GM18499 (cell line): ENCODE measurements at regions not wholly inside any gene's neighbourhood (a gene's known extent, or its start where the extent isn't known, plus 50 kb on each side); places are given as distances from the start of the nearest gene placed in this dataset.

Experiments used
- ATAC-seq: cut with Tn5 transposase; IDR thresholded peaks from one replicate; pipeline ENCODE4 v1.9.1; 2021; ENCODE audit warnings: moderate number of reproducible peaks; ENCODE audit not compliant: insufficient read depth, unreplicated experiment

DNA sequence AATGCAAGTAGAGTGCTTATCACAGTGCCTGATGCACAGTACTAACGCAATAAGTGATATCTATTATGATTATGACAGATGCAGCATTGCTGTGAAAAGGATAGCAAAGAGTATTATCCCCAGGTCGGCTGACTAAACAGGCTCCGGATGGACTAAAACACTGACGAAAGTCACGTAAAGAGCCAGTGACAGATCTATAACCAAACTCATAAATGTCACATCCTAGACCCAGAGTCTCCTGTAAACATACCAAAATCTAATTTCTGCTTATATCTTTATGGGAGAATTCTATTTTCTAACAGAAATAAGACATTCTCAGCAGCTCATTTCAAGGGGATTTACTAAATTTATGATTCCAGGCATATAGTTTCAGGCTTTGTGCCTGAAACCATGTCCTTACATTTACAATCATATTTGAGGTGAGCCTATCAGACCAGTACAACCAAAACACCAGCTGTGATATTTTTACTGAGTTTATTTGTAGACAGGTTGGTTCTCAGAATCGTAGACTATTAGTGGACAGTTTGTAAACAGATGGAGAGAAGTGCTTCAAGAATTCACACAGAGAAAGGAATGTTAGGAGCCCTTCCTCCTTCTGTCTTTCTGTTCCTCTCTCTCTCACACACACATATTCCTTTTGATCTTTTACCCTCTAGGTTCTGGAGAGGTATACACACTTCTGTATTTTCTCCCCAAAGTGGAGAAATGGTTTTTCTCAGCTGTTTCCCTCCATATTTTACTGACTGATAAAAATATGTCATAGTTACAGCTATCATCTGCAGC lies 52.4 kb upstream of the WDR26 start:
- no peak for ATAC-seq

DNA sequence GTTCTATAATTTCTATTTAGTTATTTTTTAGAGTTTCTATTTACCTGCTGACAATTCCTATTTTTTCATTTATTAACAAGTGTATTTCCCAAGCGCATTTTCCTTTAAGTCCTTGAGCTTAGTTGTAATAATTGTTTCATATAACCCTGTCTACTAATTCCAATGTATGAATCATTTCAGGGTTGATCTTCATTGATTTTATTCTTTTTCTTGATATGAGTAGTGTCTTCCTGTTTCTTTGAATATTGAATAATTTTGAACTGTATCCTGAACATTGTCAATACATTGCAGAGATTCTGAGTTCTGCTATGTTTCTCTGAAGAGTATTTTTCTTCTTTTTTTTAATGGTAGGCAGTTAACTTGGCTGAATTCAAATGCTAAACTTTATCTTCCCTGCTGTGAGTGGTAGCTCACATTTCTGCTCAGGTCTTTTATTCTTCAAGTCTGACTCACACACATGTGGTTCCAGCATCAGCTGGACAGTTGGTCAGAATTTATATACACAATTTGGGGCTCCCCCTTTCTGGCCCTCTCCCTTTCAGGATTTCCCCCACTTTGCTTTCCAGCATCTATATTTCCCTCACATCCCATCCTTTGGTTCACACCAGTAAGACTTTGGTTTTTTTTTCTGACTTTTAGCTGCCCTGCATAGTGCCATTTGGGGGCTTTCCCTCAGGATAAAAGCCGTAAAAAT lies 54.4 kb upstream of the WDR26 start:
- no peak for ATAC-seq

DNA sequence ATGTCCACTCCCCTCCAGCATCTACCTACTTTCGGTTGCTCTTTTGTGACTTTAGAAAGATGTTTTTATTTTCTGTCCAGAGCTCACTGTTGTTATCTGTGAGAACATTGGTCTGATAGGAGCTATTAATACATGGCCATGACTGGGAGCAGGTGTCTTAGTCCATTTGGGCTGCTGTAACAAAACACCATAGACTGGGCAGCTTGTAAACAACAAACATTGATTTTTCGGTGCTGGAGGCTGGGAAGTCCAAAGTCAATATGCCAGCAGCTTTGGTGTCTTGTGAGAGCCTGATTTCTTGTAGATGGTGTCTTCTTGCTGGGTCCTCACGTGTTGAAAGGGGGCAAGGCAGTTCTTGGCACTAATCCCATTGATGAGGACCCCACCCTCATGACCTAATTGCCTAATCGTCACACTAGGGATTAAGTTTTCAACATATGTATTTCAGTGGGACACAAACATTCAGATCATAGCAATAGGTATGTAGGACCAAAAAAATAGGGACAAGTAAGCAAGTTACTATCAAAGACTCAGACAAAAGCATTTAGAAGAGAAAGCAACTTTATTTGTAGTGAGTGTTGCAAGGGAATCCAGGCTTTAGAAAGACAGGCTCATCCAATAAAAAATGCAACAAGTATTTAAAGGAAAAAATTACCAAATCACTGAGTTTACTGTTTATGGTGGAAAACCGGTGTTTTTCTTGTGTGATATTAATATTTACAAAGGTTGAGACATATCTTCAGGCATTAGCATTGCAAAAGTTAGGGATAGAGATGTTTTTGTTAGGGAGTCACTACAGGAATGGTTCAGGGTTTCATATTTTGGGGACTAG lies 55.2 kb upstream of the WDR26 start:
- no peak for ATAC-seq

DNA sequence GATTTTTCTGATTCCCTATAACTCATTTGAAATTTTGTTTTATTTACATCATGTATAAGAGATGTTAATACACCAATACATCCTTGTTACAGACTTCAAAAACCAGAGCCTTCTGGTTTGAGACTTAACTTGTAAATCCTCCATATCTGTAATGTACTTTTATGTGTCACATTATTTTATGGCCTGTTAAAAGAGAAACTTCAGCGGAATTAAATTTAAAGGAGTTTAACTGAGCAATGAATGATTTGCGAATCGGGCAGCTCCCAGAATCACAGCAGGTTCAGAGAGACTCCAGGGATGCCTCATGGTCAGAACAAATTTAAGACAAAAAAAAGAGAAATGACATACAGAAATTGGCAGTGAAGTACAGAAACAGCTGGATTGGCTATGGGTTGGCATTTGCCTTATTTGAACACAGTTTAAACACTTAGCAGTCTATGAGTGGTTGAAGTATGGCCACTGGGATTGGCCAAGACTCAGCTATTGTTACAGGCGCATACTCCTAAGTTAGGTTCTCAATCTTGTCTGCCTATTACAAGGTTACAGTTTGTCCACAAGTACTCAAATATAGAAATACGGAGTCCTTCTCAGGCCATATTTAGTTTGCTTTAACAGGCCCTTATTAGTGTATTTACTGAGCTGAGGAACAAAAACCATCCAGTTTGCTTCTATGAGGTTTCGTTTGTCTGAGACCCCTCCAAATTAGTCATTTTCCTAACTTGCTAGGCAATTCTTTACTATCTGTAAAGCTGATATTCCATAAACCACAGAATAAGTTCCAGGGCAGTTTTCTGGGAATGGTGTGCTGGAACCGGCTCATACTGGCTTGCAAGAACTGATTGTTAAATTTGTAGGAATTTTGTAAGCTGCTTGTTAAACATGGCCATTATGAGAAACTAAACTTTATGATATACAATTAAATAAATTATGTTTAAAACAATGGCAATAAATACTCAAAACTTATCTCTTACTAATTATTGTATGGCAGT lies 56.2 kb upstream of the WDR26 start:
- no peak for ATAC-seq

DNA sequence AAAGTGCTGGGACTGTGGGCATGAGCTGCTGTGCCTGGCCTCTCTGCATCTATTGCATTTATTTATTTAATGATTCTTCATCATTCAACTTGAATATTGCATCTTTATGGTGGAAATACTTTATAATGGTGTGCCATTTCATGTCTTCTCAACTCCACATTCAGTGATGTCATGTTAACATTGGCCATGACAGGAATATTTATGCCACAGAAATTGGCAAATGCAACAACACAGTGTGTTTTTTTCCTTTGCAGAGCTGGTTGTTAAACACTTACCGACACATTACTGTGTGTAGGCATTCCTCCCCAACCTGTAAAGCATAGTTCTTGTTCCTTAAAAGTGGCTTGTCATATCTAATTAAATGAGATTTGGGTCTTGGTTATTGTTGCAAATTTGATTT lies 57.4 kb upstream of the WDR26 start:
- no peak for ATAC-seq

DNA sequence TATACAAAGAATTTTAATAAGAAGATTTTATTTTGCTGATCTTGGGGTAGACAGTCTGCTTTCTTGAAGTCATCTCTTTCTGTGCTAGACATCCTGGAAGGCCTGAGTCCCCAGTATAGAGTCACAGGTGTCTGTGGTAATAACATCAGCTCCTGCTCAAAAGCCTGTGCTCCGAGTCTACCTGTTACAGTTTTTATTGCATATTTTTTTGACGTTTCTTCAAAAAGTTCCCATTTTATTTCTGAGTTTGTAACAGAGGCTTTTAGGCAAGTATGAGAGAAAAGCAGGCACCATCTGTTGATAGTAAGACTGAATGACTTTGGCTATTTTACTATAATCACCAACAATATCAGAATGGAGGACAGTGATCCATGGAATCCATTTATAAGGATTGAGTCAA lies 58.0 kb upstream of the WDR26 start:
- ATAC-seq: no peak

DNA sequence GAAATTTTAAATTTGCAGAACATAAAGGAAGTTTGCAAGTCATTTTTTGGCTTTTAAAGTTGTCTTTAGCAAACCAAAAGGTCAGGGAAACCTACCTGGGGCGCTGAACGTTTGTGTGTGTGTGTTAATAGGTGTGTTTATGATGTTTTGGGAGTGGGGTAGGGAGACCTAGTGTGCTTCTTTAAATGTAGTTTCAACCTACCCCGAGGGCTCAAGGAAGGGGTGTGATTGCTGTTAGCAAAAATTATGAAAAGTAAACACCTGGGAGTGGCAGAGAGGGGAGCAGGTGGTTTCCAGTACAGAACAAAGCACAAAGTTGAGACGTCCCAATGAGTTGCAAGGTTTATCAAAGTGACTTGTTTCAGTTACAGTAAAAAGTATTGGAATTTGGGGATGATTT lies 58.7 kb upstream of the WDR26 start:
- no peak for ATAC-seq

DNA sequence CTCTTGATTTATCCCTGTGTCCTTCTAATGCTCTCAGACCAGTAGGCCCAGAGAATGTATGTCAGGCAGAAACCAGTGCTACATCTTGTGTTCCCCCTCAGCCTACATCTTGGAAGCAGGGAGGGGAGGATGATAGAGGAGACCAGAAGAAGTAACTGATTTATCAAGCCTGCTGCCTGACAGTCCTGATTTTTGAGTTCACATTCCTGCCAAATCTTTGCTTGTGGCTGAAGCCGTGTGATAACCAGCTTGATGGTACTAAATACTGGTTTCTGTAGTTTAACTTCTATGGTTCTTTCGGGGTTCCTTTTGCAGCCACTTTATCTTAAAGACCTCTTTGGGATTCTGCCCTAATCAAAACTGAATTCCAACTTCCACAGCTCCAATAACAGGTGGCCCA lies 59.7 kb upstream of the WDR26 start:
- no peak for ATAC-seq

DNA sequence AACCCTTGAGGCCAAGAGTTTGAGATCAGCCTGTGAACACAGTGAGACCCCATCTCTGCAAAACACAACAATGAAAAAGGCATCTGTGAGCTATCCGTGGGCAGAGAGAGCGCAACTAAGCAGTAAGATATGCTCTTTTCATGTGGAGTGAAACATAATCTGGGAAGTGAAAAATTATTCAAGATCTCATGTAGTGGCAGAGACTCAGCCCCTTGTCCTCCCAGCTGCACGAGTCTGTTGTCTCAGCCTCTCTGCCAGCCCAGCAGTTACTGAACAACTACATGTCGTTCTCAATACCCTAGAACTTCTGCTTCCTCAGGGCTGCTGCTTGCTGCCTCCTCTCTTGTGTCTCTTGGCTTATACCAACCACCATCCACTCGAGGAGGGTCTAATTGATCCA lies 61.3 kb upstream of the WDR26 start:
- no peak for ATAC-seq

DNA sequence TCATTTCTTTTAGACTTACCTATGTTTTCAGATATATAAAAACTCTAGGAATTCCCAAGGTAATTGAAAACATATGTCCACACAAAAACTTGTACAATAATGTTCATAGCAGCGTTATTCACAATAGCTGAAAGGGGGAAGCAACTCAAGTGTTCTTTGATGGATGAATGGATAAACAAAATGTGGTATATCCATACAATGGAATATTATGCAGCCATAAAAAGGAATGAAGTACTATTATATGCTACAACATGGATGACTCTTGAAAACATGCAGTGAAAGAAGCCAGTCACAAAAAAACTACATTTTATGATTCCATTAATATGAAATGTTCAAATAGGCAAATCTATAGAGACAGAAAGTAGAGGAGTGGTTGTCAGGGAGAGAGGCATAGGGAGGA lies 62.2 kb upstream of the WDR26 start:
- no peak for ATAC-seq

DNA sequence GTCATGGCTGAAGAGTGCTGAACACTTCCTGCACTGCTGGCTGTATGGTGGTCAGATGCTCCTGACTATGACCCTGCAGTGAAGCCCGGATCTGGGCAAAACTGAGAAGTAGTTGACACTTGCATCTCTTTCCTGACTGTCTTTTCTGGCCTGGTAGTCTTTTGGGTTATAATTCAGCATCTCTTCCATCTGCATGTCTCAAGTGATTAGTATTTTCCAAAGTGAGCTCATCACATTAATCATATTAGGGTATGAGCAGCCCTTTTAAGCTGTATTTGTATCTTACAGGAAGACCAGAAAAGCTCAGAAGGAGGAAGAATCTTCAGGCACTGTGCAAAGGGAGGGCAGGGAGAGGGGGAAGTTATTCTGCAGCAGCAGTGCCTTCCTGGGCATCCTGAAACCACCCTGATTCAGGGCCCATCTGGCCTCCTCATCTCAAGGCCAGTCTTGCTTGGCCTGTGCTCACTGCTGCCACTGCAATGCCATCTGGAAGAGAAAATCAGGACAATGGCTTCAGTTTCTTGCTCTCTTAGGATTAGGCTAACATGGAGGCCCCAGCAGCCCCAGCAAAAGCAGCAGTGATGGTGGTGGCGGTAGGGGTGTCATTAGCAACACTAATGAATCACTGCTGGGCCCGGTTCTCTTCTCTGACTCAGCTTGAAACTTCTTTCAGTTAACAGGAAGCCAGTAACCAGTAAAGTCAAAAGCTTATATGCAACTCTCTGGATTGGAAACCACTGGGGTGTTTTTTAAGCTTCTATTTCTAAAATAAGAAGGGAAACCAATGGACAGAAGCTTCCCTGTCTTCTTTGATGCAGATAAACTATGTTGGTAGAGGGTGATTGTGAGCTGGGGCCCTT lies 63.3 kb upstream of the WDR26 start:
- peak; percentile 89 for ATAC-seq

DNA sequence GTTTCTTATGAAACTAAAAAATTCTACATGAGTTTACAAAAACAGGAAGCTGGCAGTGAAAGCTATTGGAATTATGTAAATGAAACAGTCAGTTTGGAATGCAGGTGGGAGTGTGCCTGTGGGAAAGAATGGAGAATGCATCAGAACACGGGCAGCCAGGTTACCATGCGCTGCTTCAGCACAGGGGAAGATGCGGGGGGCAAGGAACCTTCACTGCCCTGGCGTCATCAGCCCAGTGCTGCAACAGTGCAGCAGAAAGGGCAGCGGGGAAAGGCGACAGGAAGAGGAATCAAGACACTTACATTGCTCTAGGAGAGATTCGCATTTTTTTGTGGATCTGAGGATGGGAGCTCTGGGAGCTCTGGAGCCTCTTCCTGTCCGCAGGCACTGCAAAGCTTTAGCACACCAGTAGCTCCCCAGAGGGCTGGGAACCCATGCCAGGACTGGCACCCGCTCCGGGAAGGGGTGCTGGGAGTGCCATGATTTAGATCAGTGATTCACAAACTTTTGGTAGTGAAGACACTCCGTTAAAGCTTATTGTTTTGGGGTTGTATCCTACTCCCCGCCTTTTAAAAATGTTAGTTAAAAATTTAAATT lies 64.1 kb upstream of the WDR26 start:
- ATAC-seq: no peak

DNA sequence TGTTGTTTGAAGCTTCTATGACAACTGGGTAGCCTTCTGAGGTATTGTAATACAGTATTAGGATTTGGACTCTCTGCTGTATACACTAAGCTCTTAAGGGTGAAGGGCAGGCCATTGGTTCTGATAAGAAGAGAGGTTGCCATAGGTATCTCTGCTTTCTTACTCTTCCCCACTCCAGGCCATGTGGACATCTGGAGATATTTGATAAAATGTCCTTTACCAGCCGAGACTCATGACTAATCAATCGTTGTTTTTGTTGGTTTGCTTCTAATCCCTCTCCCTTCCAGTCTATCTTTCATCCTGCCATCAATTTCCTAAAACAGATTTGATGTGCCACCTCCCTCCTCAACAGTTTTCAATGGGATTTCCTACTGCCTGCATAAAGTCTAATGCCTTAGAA lies 64.6 kb upstream of the WDR26 start:
- no peak for ATAC-seq

DNA sequence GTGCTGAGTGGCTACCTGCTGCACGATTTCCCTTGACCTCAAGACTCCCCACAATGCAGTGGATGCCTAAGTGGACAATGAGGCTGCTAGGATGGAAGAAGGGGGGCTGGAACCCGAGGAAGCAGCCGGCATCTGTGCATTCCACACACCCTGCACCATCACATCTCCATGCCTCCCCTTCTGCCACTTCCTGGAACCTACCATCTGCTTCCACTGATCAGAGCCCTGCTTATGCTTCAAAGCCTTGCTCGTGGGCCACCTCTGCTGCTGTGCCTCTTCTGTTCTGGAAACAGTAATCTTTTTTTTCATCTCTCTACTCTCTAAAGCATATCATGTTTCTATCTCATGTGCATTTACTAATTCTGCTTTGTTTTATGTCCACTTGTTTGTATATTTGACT lies 66.2 kb upstream of the WDR26 start:
- no peak for ATAC-seq

DNA sequence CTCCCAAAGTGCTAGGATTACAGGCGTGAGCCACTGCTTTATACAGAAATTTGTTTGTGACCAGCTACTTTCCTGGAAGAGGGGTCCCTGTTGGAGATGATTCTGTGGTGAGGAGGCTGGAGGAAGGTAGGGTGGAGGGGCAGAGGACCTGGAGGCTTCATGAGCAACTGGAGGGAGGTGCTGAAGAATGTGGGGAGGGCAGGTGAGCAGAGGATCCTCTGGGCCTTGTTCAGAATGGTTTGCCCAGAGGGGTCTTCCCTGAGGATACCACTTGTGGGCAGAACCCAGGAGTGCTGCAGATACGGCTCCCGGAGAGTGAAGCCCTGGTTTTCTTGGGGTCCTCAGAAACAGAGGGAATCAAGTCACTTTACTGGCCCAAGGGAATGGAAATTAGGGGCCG lies 67.2 kb upstream of the WDR26 start:
- ATAC-seq: no peak

DNA sequence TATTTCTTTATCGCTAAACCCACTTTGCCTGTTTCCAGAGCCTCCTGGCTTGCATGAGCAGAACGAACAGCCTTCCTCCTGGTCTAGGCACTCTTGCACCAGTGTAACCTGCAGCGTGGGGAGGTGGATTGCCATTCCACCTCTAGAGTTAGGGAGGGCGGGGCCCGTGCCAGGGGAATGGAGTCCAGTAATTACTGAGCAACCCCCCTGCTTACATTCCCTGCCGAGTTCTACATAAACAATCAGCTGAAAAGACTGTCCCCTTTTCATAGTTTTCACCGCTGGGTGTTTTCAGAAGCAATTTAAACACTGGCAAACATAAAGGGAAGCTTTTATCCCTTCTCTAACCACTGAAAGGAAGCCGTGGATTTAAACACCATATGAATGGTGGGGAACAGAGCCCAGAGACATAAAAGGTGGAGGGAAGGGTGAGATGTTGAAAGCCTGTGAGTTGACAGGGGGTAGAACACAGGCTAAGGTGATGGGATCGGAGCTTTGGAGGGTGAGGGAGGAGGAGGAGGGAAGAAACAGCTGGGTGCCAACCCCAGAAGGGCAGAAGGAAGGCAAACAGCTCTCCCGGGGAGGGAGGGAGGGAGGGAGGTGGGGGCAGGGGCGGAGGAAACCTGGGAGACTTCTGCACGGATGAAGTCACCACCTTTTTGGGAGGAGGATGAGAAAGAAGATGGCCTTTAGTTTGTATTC lies 68.0 kb upstream of the WDR26 start:
- ATAC-seq: no peak

DNA sequence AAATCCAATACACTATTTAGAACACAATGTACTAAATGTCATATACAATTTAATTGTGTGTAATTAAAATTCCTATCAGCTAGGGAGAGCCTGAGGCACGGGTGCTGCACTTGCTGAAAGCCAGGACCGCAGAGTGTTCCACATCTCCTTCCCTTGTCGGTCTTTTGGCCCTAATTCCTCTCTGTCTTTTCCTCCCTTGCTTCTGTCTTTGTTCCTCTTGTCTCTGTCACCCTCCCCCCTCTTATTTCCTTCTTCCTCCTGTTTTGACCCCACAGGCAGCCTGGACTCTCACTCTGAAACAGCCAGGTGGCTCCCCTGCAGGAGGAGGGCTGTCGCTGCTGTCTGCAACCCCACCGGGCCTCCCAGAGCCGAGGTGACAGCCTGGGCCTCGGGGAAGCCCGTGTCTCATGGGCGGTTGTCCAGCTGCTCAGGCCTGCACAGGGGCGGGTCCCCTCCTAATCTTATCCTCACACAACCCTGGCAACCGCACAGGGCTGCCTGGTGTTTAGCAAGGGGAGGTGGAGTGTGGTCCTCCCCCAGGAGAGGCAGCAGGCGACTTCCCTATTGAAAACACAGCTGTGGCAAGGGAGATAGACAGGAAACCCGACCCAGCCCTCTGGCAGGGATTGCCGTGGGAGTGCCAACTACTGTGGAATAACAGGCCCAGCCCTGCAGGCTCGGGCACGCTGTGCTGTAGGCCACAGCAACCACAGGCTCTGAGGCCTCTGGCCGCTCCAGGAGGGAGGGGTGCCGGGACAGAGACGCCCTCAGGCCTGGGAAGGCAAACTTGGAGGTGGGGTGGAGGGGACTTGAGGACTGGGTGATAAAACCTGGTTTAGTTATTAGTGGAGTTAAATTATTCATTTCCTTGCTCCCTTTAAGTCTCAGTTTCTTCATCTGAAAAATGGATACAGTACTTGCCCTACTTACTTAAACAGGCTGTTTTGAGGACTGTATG lies 68.8 kb upstream of the WDR26 start:
- peak; percentile 67 for ATAC-seq
